GM12878 (cell line): ENCODE measurements at regions not wholly inside any gene's neighbourhood (a gene's known extent, or its start where the extent isn't known, plus 50 kb on each side); places are given as distances from the start of the nearest gene placed in this dataset.

Experiments
- ATAC-seq: fragments of 200-7000 bp; cut with Tn5 transposase; 3 replicates; pipeline ENCODE4 v1.9.1; 2020; ENCODE audit warnings: mild to moderate bottlenecking, moderate library complexity
- BruUV-seq: library from RNA; stranded (reverse); fragments of 400-500 nt; replicated peaks from 2 replicates; lab custom pipeline; 2021; lab: Mats Ljungman, UMichigan
- CTCF ChIA-PET: fragments of 300-600 bp; sonication (Branson Sonifier 250); formaldehyde crosslinking; extraction: SDS; loops from one replicate; lab custom pipeline; 2021; ENCODE audit warnings: inconsistent platforms; lab: Yijun Ruan, JAX
- POLR2A ChIA-PET: fragments of 350-600 bp; formaldehyde crosslinking; extraction: SDS; loops from one replicate; lab custom pipeline; 2021; ENCODE audit warnings: inconsistent platforms; lab: Charles Lee
- RAD21 ChIA-PET: fragments of 300-600 bp; sonication (Branson Sonifier 250); formaldehyde crosslinking; loops from one replicate; lab custom pipeline; 2023; ENCODE audit warnings: antibody characterized with exemption; ENCODE audit not compliant: unreplicated experiment; lab: Charles Lee
- SMC1A ChIA-PET: fragments of 300-600 bp; sonication (Branson Sonifier 250); formaldehyde crosslinking; loops from one replicate; lab custom pipeline; 2023; ENCODE audit not compliant: unreplicated experiment, uncharacterized antibody; lab: Charles Lee
- DNase-seq: peaks from one replicate; pipeline ENCODE4 v3.0.0-alpha.2; 2011; ENCODE audit warnings: low read depth, low spot score
- FAIRE-seq: peaks from 3 replicates; lab custom pipeline; 2011; peaks lifted over from hg19 to GRCh38; lab: Jason Lieb, UNC
- H2AFZ ChIP-seq: 2 replicates; pipeline ENCODE4 v1.6.0; 2011; ENCODE audit warnings: low read depth, low read length, control low read depth; ENCODE audit not compliant: control insufficient read depth
- H3K27ac ChIP-seq: 2 replicates; pipeline ENCODE4 v1.5.1; 2011; ENCODE audit warnings: control low read depth; ENCODE audit not compliant: control insufficient read depth, insufficient read depth
- H3K27me3 ChIP-seq, 2 experiments: replicated peaks in 1 of 2; 2 replicates each; pipeline versions ENCODE4 v1.6.0 to v1.6.1; 2011; ENCODE audit warnings: low read length in 1 of 2; ENCODE audit not compliant: control insufficient read depth in 2 of 2, insufficient read depth in 2 of 2
- H3K36me3 ChIP-seq, 2 experiments: 2 replicates each; pipeline ENCODE4 v1.5.1; 2011; ENCODE audit warnings: low read length in 1 of 2; ENCODE audit not compliant: control insufficient read depth in 2 of 2, insufficient read depth in 2 of 2
- H3K4me1 ChIP-seq: 2 replicates; pipeline ENCODE4 v1.6.1; 2011; ENCODE audit warnings: mild to moderate bottlenecking, low read length, moderate library complexity, mixed read lengths; ENCODE audit not compliant: control insufficient read depth, insufficient read depth
- H3K4me2 ChIP-seq: 2 replicates; pipeline ENCODE4 v1.6.0; 2011; ENCODE audit warnings: control low read depth; ENCODE audit not compliant: control insufficient read depth, insufficient read depth
- H3K4me3 ChIP-seq: fragments of 200-600 bp; sonication (generic); 2 replicates; pipeline ENCODE4 v1.5.1; 2016
- H3K79me2 ChIP-seq: 2 replicates; pipeline ENCODE4 v1.6.0; 2011; ENCODE audit warnings: low read length; ENCODE audit not compliant: control insufficient read depth, insufficient read depth
- H3K9ac ChIP-seq: 2 replicates; pipeline ENCODE4 v1.8.0; 2011; ENCODE audit warnings: low read length, control low read depth, mixed read lengths; ENCODE audit not compliant: control insufficient read depth, insufficient read depth
- H3K9me3 ChIP-seq: replicated peaks from 3 replicates; pipeline ENCODE4 v1.5.1; 2011; ENCODE audit warnings: mild to moderate bottlenecking, low read length; ENCODE audit not compliant: control insufficient read depth, insufficient read depth
- H4K20me1 ChIP-seq: 2 replicates; pipeline ENCODE4 v1.6.0; 2011; ENCODE audit not compliant: control insufficient read depth, insufficient read depth
- CBFB ChIP-seq: IDR thresholded peaks from 2 replicates; pipeline ENCODE4 v1.6.1; 2016; ENCODE audit warnings: antibody characterized with exemption, low read depth
- IKZF2 ChIP-seq, 2 experiments: fragments of 450-650 bp; IDR thresholded peaks; 2 replicates each; pipeline ENCODE4 v1.6.1; 2017; ENCODE audit warnings: mild to moderate bottlenecking in 2 of 2, moderate library complexity in 2 of 2
- MEF2B ChIP-seq: fragments of 450-650 bp; IDR thresholded peaks from 2 replicates; pipeline ENCODE4 v1.6.1; 2018; ENCODE audit warnings: mild to moderate bottlenecking, moderate library complexity; ENCODE audit not compliant: partially characterized antibody, poor library complexity, severe bottlenecking
- NFXL1 ChIP-seq: fragments of 450-650 bp; IDR thresholded peaks from 2 replicates; pipeline ENCODE4 v1.6.1; 2017; ENCODE audit warnings: antibody characterized with exemption, mild to moderate bottlenecking, borderline replicate concordance
- NKRF ChIP-seq: fragments of 450-650 bp; conservative IDR thresholded peaks from 2 replicates; pipeline ENCODE4 v1.6.1; 2017; ENCODE audit warnings: mild to moderate bottlenecking, moderate library complexity
- RFX5 ChIP-seq: IDR thresholded peaks from 2 replicates; pipeline ENCODE4 v1.6.1; 2011; ENCODE audit warnings: low read depth, low read length, improper control_type of control experiment
- SIN3A ChIP-seq: IDR thresholded peaks from 2 replicates; pipeline ENCODE4 v1.6.1; 2012; ENCODE audit warnings: low read depth, low read length, improper control_type of control experiment
- STAT1 ChIP-seq: fragments of 450-650 bp; conservative IDR thresholded peaks from 2 replicates; pipeline ENCODE4 v1.6.1; 2014; ENCODE audit warnings: antibody characterized with exemption, mild to moderate bottlenecking
- TBL1XR1 ChIP-seq: IDR thresholded peaks from 2 replicates; pipeline ENCODE4 v1.6.1; 2012; ENCODE audit warnings: low read depth, low read length, improper control_type of control experiment
- TCF12 ChIP-seq: IDR thresholded peaks from 2 replicates; pipeline ENCODE4 v1.6.1; 2011; ENCODE audit warnings: low read depth, mild to moderate bottlenecking, low read length
- YBX1 ChIP-seq: fragments of 450-650 bp; IDR thresholded peaks from 2 replicates; pipeline ENCODE4 v1.6.1; 2016; ENCODE audit warnings: antibody characterized with exemption
- ZNF592 ChIP-seq: fragments of 450-650 bp; IDR thresholded peaks from 2 replicates; pipeline ENCODE4 v1.6.1; 2017; ENCODE audit warnings: mild to moderate bottlenecking, moderate library complexity
- WGBS: methylation state at CpG from one replicate; pipeline ENCODE4 v1.1.6; 2016; ENCODE audit warnings: low lambda C conversion rate; ENCODE audit not compliant: insufficient replicate concordance, insufficient coverage; ENCODE audit errors: missing lambda C conversion rate; 5-methylcytosine and 5-hydroxymethylcytosine counted together
- in situ Hi-C: fragments of 300-500 bp; cut with MboI; formaldehyde crosslinking; loops from 9 replicates; pipeline ENCODE4 v1.14.3; 2018; ENCODE audit warnings: mixed read lengths
- intact Hi-C: fragments of 100-400 bp; cut with micrococcal nuclease; formaldehyde crosslinking; loops from one replicate; pipeline ENCODE4 v1.14.2; 2022; ENCODE audit not compliant: unreplicated experiment

GRCh38 chr13:88063741-88064140, 392.6 kb downstream of the SLITRK5 start:
- in situ Hi-C loops, result no loop called here
- no peak for ATAC-seq
- Histone ChIP-seq H4K20me1 (no peaks in the 10 kb centered on the region), H3K9me3 (no peaks in the 10 kb centered on the region), H3K27ac (no peak overlapping the region), H3K27me3 (no peaks in the 10 kb centered on the region), H3K79me2 (no peaks in the 10 kb centered on the region), H3K9ac (no peak overlapping the region), H3K4me3 (no peak overlapping the region), H3K4me2 (no peak overlapping the region), H3K36me3 (no peaks in the 10 kb centered on the region), H3K4me1 (no peaks in the 10 kb centered on the region), H2AFZ (no peak overlapping the region)
- 27% methylated on average over 1 of the region's 1 CpG for WGBS
- ChIA-PET POLR2A (no interaction called here), RAD21 (no interaction called here), CTCF (no interaction called here), SMC1A (interaction anchor here (0.9 kb wide), 1 partner anchor 26 kb away, joined by 3 read pairs; no protein-coding TSS in a partner anchor)
- TF ChIP-seq RFX5, result no peak
- no peak for TF ChIP-seq IKZF2 (IDR thresholded peaks at IDR 0.05)
- FAIRE-seq, result no peak
- intact Hi-C loops, result no loop called here
- no peak for DNase-seq
- BruUV-seq, result no TSS peak

- in situ Hi-C loops (no loop called here), intact Hi-C loops (loop anchor here (5.0 kb wide), 1 partner anchor 1000 kb away; no protein-coding TSS in a partner anchor)
- ChIA-PET POLR2A (no interaction called here), SMC1A (interaction anchor here (0.6 kb wide), 1 partner anchor 824 kb away, joined by 3 read pairs; no protein-coding TSS in a partner anchor), CTCF (interaction anchor here (1.1 kb wide), 1 partner anchor 1000 kb away, joined by 3 read pairs; no protein-coding TSS in a partner anchor), RAD21 (no interaction called here)
- ATAC-seq (no peak), DNase-seq (no peak), FAIRE-seq (no peak)
- no peaks in the 10 kb centered on the region for H4K20me1 ChIP-seq
- H3K9ac ChIP-seq, result no peak overlapping the region
- no peak overlapping the region for H3K4me3 ChIP-seq
- H3K4me2 ChIP-seq, result no peak overlapping the region
- no peaks in the 10 kb centered on the region for H3K27me3 ChIP-seq
- H3K27ac ChIP-seq, result no peak overlapping the region
- no peak overlapping the region for H2AFZ ChIP-seq
- H3K9me3 ChIP-seq, result no peaks in the 10 kb centered on the region
- no peaks in the 10 kb centered on the region for H3K79me2 ChIP-seq
- no peaks in the 10 kb centered on the region for H3K36me3 ChIP-seq
- WGBS, result 29% methylated on average over 2 of the region's 2 CpGs
- no peaks in the 10 kb centered on the region for H3K4me1 ChIP-seq
- BruUV-seq, result no TSS peak
- no peak for TF ChIP-seq NKRF
- no peak for TF ChIP-seq TCF12
- TF ChIP-seq CBFB, result no peak
- no peak for TF ChIP-seq STAT1
- TF ChIP-seq NFXL1, result no peak
- TF ChIP-seq MEF2B, result no peak
- no peak for TF ChIP-seq TBL1XR1
- TF ChIP-seq YBX1, result no peak
- no peak for TF ChIP-seq SIN3A
- TF ChIP-seq ZNF592, result no peak
Observed at GRCh38 chr13:88066847-88067246, 395.7 kb downstream of the SLITRK5 start.
